ENCODE measurements at regions not wholly inside any gene's neighbourhood (a gene's known extent, or its start where the extent isn't known, plus 50 kb on each side); places are given as distances from the start of the nearest gene placed in this dataset.

DNA sequence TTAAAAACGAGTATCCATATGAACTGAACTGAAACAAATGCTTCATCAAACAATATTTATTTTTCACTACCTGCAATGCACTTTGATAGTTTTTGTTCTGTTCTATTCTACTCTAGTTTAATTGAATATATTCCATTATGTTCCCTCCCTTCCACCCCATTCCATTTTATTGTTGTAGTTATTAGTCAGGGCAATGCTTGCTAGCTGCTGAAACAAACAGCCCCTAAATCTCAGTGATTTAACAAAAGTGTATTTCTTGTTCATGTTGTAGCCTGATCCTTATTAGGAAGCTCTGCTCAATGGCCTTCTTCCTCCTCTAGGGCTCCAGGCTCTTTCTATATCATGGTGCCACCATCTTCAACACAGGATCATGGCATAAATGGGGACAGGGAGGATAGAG is 122.3 kb upstream of the RAI2 start:
- no peak for TF ChIP-seq TAF1 (IDR thresholded peaks at IDR 0.05; ENCODE audit: low read depth)
- TF ChIP-seq EZH2 (IDR thresholded peaks at IDR 0.05; ENCODE audit: borderline replicate concordance, insufficient read depth, low read length, poor library complexity, severe bottlenecking), result no peak
- TF ChIP-seq, protein P1, sequence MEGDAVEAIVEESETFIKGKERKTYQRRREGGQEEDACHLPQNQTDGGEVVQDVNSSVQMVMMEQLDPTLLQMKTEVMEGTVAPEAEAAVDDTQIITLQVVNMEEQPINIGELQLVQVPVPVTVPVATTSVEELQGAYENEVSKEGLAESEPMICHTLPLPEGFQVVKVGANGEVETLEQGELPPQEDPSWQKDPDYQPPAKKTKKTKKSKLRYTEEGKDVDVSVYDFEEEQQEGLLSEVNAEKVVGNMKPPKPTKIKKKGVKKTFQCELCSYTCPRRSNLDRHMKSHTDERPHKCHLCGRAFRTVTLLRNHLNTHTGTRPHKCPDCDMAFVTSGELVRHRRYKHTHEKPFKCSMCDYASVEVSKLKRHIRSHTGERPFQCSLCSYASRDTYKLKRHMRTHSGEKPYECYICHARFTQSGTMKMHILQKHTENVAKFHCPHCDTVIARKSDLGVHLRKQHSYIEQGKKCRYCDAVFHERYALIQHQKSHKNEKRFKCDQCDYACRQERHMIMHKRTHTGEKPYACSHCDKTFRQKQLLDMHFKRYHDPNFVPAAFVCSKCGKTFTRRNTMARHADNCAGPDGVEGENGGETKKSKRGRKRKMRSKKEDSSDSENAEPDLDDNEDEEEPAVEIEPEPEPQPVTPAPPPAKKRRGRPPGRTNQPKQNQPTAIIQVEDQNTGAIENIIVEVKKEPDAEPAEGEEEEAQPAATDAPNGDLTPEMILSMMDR (IDR thresholded peaks at IDR 0.05; ENCODE audit: poor library complexity, severe bottlenecking), result no peak
